ENCODE measurements at regions not wholly inside any gene's neighbourhood (a gene's known extent, or its start where the extent isn't known, plus 50 kb on each side); places are given as distances from the start of the nearest gene placed in this dataset.
A peak's percentile ranks its signal among the peaks of the same experiment; 100 is the strongest.

- Histone ChIP-seq H3K27me3 (ENCODE audit: control insufficient read depth in 1 of 2, insufficient read depth in 2 of 2, low read length in 2 of 2) (no peaks in the 10 kb centered on the region), H3K9me3 (ENCODE audit: low read length) (no peaks in the 10 kb centered on the region), H3K9ac (ENCODE audit: low read length) (no peak overlapping the region), H3K36me3 (ENCODE audit: insufficient read depth, low read length) (no peaks in the 10 kb centered on the region), H3K27ac (ENCODE audit: low read depth, low read length) (no peak overlapping the region), H3K4me3 (ENCODE audit: low read depth in 1 of 2, low read length in 2 of 2) (no peak overlapping the region), H3K4me1 (ENCODE audit: insufficient read depth, low read length) (peaks cover 40% of the 10 kb centered on the region)
Measured at GRCh38 chr9:108058135-108058814, 568.7 kb upstream of the KLF4 start.

- Histone ChIP-seq H3K27me3 (ENCODE audit: control insufficient read depth in 1 of 2, insufficient read depth in 2 of 2, low read length in 2 of 2) (no peaks in the 10 kb centered on the region), H3K4me3 (ENCODE audit: low read depth in 1 of 2, low read length in 2 of 2) (no peak overlapping the region), H3K4me1 (ENCODE audit: insufficient read depth, low read length) (peaks cover 46% of the 10 kb centered on the region), H3K9me3 (ENCODE audit: low read length) (no peaks in the 10 kb centered on the region), H3K36me3 (ENCODE audit: insufficient read depth, low read length) (no peaks in the 10 kb centered on the region), H3K9ac (ENCODE audit: low read length) (no peak overlapping the region), H3K27ac (ENCODE audit: low read depth, low read length) (peak overlapping the region; percentile 65)
Measured at GRCh38 chr9:108057421-108058134, 568.0 kb upstream of the KLF4 start.

GRCh38 chr9:108056805-108057386 is 567.3 kb upstream of the KLF4 start:
- H3K27ac ChIP-seq (ENCODE audit: low read depth, low read length) = peak overlapping the region; percentile 65
- no peaks in the 10 kb centered on the region for H3K9me3 ChIP-seq (ENCODE audit: low read length)
- H3K9ac ChIP-seq (ENCODE audit: low read length) = no peak overlapping the region
- H3K4me3 ChIP-seq (ENCODE audit: low read depth in 1 of 2, low read length in 2 of 2) = no peak overlapping the region
- H3K36me3 ChIP-seq (ENCODE audit: insufficient read depth, low read length) = no peaks in the 10 kb centered on the region
- no peaks in the 10 kb centered on the region for H3K27me3 ChIP-seq (ENCODE audit: control insufficient read depth in 1 of 2, insufficient read depth in 2 of 2, low read length in 2 of 2)
- H3K4me1 ChIP-seq (ENCODE audit: insufficient read depth, low read length) = peaks cover 51% of the 10 kb centered on the region

- no peaks in the 10 kb centered on the region for H3K9me3 ChIP-seq (ENCODE audit: low read length)
- H3K4me3 ChIP-seq (ENCODE audit: low read depth in 1 of 2, low read length in 2 of 2) = peak overlapping the region in 1 of 2 donors; percentile 12
- no peaks in the 10 kb centered on the region for H3K36me3 ChIP-seq (ENCODE audit: insufficient read depth, low read length)
- no peaks in the 10 kb centered on the region for H3K27me3 ChIP-seq (ENCODE audit: control insufficient read depth in 1 of 2, insufficient read depth in 2 of 2, low read length in 2 of 2)
- H3K27ac ChIP-seq (ENCODE audit: low read depth, low read length) = peak overlapping the region; percentile 65
- no peak overlapping the region for H3K9ac ChIP-seq (ENCODE audit: low read length)
- peaks cover 51% of the 10 kb centered on the region for H3K4me1 ChIP-seq (ENCODE audit: insufficient read depth, low read length)
Measured at GRCh38 chr9:108056084-108056804, 566.7 kb upstream of the KLF4 start.

- H3K27ac ChIP-seq (ENCODE audit: low read depth, low read length) = peak overlapping the region; percentile 71
- no peak overlapping the region for H3K9ac ChIP-seq (ENCODE audit: low read length)
- H3K27me3 ChIP-seq (ENCODE audit: control insufficient read depth in 1 of 2, insufficient read depth in 2 of 2, low read length in 2 of 2) = no peaks in the 10 kb centered on the region
- peaks cover 51% of the 10 kb centered on the region for H3K4me1 ChIP-seq (ENCODE audit: insufficient read depth, low read length)
- H3K36me3 ChIP-seq (ENCODE audit: insufficient read depth, low read length) = no peaks in the 10 kb centered on the region
- H3K9me3 ChIP-seq (ENCODE audit: low read length) = no peaks in the 10 kb centered on the region
- no peak overlapping the region for H3K4me3 ChIP-seq (ENCODE audit: low read depth in 1 of 2, low read length in 2 of 2)
Measured at GRCh38 chr9:108054131-108054630, 564.6 kb upstream of the KLF4 start.

GRCh38 chr9:108053555-108054061 is 564.0 kb upstream of the KLF4 start:
- Histone ChIP-seq H3K27me3 (ENCODE audit: control insufficient read depth in 1 of 2, insufficient read depth in 2 of 2, low read length in 2 of 2) (no peaks in the 10 kb centered on the region), H3K9me3 (ENCODE audit: low read length) (no peaks in the 10 kb centered on the region), H3K9ac (ENCODE audit: low read length) (peak overlapping the region; percentile 12), H3K27ac (ENCODE audit: low read depth, low read length) (peak overlapping the region; percentile 71), H3K36me3 (ENCODE audit: insufficient read depth, low read length) (no peaks in the 10 kb centered on the region), H3K4me3 (ENCODE audit: low read depth in 1 of 2, low read length in 2 of 2) (peak overlapping the region in 1 of 2 donors; percentile 36), H3K4me1 (ENCODE audit: insufficient read depth, low read length) (peaks cover 51% of the 10 kb centered on the region)

- Histone ChIP-seq H3K9ac (ENCODE audit: low read length) (no peak overlapping the region), H3K27ac (ENCODE audit: low read depth, low read length) (no peak overlapping the region), H3K27me3 (ENCODE audit: control insufficient read depth in 1 of 2, insufficient read depth in 2 of 2, low read length in 2 of 2) (no peaks in the 10 kb centered on the region), H3K4me1 (ENCODE audit: insufficient read depth, low read length) (peaks cover 41% of the 10 kb centered on the region), H3K4me3 (ENCODE audit: low read depth in 1 of 2, low read length in 2 of 2) (no peak overlapping the region), H3K9me3 (ENCODE audit: low read length) (no peaks in the 10 kb centered on the region), H3K36me3 (ENCODE audit: insufficient read depth, low read length) (no peaks in the 10 kb centered on the region)
Measured at GRCh38 chr9:108052431-108053080, 563.0 kb upstream of the KLF4 start.

GRCh38 chr9:108050894-108051293 is 561.3 kb upstream of the KLF4 start:
- Histone ChIP-seq H3K36me3 (ENCODE audit: insufficient read depth, low read length) (no peaks in the 10 kb centered on the region), H3K27me3 (ENCODE audit: control insufficient read depth in 1 of 2, insufficient read depth in 2 of 2, low read length in 2 of 2) (no peaks in the 10 kb centered on the region), H3K9me3 (ENCODE audit: low read length) (no peaks in the 10 kb centered on the region), H3K27ac (ENCODE audit: low read depth, low read length) (no peak overlapping the region), H3K4me3 (ENCODE audit: low read depth in 1 of 2, low read length in 2 of 2) (no peak overlapping the region), H3K4me1 (ENCODE audit: insufficient read depth, low read length) (peaks cover 29% of the 10 kb centered on the region), H3K9ac (ENCODE audit: low read length) (no peak overlapping the region)

GRCh38 chr9:108049671-108050494 is 560.3 kb upstream of the KLF4 start:
- Histone ChIP-seq H3K9me3 (ENCODE audit: low read length) (no peaks in the 10 kb centered on the region), H3K27me3 (ENCODE audit: control insufficient read depth in 1 of 2, insufficient read depth in 2 of 2, low read length in 2 of 2) (no peaks in the 10 kb centered on the region), H3K4me1 (ENCODE audit: insufficient read depth, low read length) (peaks cover 26% of the 10 kb centered on the region), H3K36me3 (ENCODE audit: insufficient read depth, low read length) (no peaks in the 10 kb centered on the region), H3K9ac (ENCODE audit: low read length) (no peak overlapping the region), H3K4me3 (ENCODE audit: low read depth in 1 of 2, low read length in 2 of 2) (no peak overlapping the region), H3K27ac (ENCODE audit: low read depth, low read length) (no peak overlapping the region)

- H3K27ac ChIP-seq (ENCODE audit: low read depth, low read length) = no peak overlapping the region
- H3K27me3 ChIP-seq (ENCODE audit: control insufficient read depth in 1 of 2, insufficient read depth in 2 of 2, low read length in 2 of 2) = no peaks in the 10 kb centered on the region
- H3K36me3 ChIP-seq (ENCODE audit: insufficient read depth, low read length) = no peaks in the 10 kb centered on the region
- H3K9me3 ChIP-seq (ENCODE audit: low read length) = no peaks in the 10 kb centered on the region
- no peak overlapping the region for H3K9ac ChIP-seq (ENCODE audit: low read length)
- peaks cover 20% of the 10 kb centered on the region for H3K4me1 ChIP-seq (ENCODE audit: insufficient read depth, low read length)
- no peak overlapping the region for H3K4me3 ChIP-seq (ENCODE audit: low read depth in 1 of 2, low read length in 2 of 2)
Measured at GRCh38 chr9:108049026-108049607, 559.5 kb upstream of the KLF4 start.

Measured in muscle layer of colon (tissue), 2 donors.